Spleen (tissue), 11 donors: ENCODE measurements at regions not wholly inside any gene's neighbourhood (a gene's known extent, or its start where the extent isn't known, plus 50 kb on each side); places are given as distances from the start of the nearest gene placed in this dataset.

ENCODE experiments used
- DNase-seq: peaks from one replicate; pipeline ENCODE4 v3.0.0-alpha.2; 2020
- H3K27ac ChIP-seq, 8 donors: fragments of 200-600 bp; sonication (generic) in 7 of 8; 1 replicate in 4 of 8; 2 replicates in 4 of 8; pipeline versions ENCODE4 v1.5.0 to v1.8.0; 2016 to 2021; ENCODE audit warnings: inconsistent platforms in 4 of 8, mild to moderate bottlenecking in 4 of 8, moderate library complexity in 1 of 8
- H3K27me3 ChIP-seq, 7 donors: fragments of 200-600 bp; sonication (generic) in 6 of 7; replicated peaks in 1 of 7; 1 replicate in 4 of 7; 2 replicates in 3 of 7; pipeline versions ENCODE4 v1.5.0 to v1.8.0; 2016 to 2021; ENCODE audit warnings: inconsistent platforms in 3 of 7, mild to moderate bottlenecking in 1 of 7
- H3K36me3 ChIP-seq, 6 donors: fragments of 200-600 bp; sonication (generic) in 5 of 6; 1 replicate in 4 of 6; 2 replicates in 2 of 6; pipeline versions ENCODE4 v1.5.0 to v1.8.0; 2016 to 2021; ENCODE audit warnings: inconsistent platforms in 2 of 6
- H3K4me1 ChIP-seq, 6 donors: fragments of 200-600 bp; sonication (generic) in 5 of 6; 1 replicate in 3 of 6; 2 replicates in 3 of 6; pipeline versions ENCODE4 v1.5.0 to v1.8.0; 2016 to 2021; ENCODE audit warnings: inconsistent platforms in 3 of 6
- H3K4me3 ChIP-seq, 8 donors: fragments of 200-600 bp; sonication (generic) in 7 of 8; 1 replicate in 4 of 8; 2 replicates in 4 of 8; pipeline versions ENCODE4 v1.5.0 to v1.8.0; 2016 to 2021; ENCODE audit warnings: inconsistent platforms in 4 of 8, mild to moderate bottlenecking in 4 of 8, moderate library complexity in 2 of 8
- H3K9me3 ChIP-seq, 8 donors: fragments of 200-600 bp; sonication (generic) in 7 of 8; 1 replicate in 4 of 8; 2 replicates in 4 of 8; pipeline versions ENCODE4 v1.5.0 to v1.8.0; 2016 to 2021; ENCODE audit warnings: inconsistent platforms in 4 of 8
- CTCF ChIP-seq, 11 experiments: fragments of 200-600 bp in 7 of 11; fragments of 450-650 bp in 4 of 11; sonication (generic) in 4 of 11; IDR thresholded peaks in 8 of 11; conservative IDR thresholded peaks in 3 of 11; 1 replicate in 7 of 11; 2 replicates in 4 of 11; pipeline versions ENCODE4 v1.4.0 to v1.8.0; 2016 to 2021; ENCODE audit warnings: antibody characterized with exemption in 11 of 11, inconsistent platforms in 4 of 11, mild to moderate bottlenecking in 1 of 11
- POLR2A ChIP-seq, 3 donors: fragments of 450-650 bp; IDR thresholded peaks; one replicate each; pipeline ENCODE4 v1.5.1; 2017; ENCODE audit warnings: antibody characterized with exemption in 3 of 3, mild to moderate bottlenecking in 1 of 3
- POLR2AphosphoS5 ChIP-seq, 3 donors: sonication (generic); formaldehyde crosslinking; IDR thresholded peaks; one replicate each; pipeline ENCODE4 v1.5.1; 2017; ENCODE audit warnings: antibody characterized with exemption in 3 of 3
- WGBS, 5 donors: extraction: QIAGEN DNeasy Blood & Tissue Kit in 3 of 5; methylation state at CpG; one replicate each; pipeline versions ENCODE4 v1.1.5 to v1.1.7; 2013 to 2018; 5-methylcytosine and 5-hydroxymethylcytosine counted together
- intact Hi-C: fragments of 100-400 bp; cut with DNase I; formaldehyde crosslinking; loops from one replicate; pipeline ENCODE4 v1.15.0; 2023; ENCODE audit warnings: low total_unique reads
- donor health status: healthy with polysubstance abuse.
- donor health status: DM: no; HTN: no; CAD: no; lungs with moderate emphysema.
- donor health status: DM: no; HTN: no; CAD: no.
- donor health status: Bipolar disorder and iron deficiency.
- donor health status: healthy.
- donor health status: DM: no; HTN: no; CAD: no.
- donor health status: DM: yes; HTN: yes; CAD: no.

DNA sequence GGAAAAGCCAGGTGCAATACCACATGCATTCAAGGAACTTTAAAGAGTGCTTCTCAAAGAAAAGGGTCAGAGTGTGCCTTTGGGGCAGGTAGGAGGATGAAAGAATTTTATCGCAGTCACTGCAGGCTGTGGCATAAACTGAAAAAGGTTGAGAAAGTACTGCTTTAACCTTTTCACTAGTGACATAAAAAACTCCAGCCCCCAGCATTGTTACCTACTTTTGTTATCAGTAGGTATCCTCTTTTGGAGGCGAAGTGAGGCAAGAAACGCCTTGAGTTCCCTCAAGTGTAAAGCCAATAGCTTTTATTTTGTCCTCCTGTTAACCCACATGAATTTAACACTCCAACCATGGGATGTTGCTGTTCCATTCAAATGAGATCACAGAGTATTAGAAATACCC is 64.7 kb upstream of the CHD1 start:
- H3K27ac ChIP-seq: no peak overlapping the region
- no peak for DNase-seq
- 70 to 81% (median 77%) methylated on average over 3 of the region's 3 CpGs for WGBS, 5 donors
- no peaks in the 10 kb centered on the region for H3K27me3 ChIP-seq
- TF ChIP-seq POLR2A (IDR thresholded peaks at IDR 0.05): no peak
- no peak for TF ChIP-seq POLR2AphosphoS5 (IDR thresholded peaks at IDR 0.05)
- TF ChIP-seq CTCF (IDR thresholded peaks at IDR 0.05 in 8 of 11, conservative IDR thresholded peaks at IDR 0.05 in 3 of 11): no peak
- H3K4me3 ChIP-seq: no peak overlapping the region
- H3K4me1 ChIP-seq: peaks cover 0 to 10% (median 0%) of the 10 kb centered on the region in 6 donors
- intact Hi-C loops: no loop called here
- no peaks in the 10 kb centered on the region for H3K36me3 ChIP-seq
- no peaks in the 10 kb centered on the region for H3K9me3 ChIP-seq

GRCh38 chr5:98992552-98992951 is 63.7 kb upstream of the CHD1 start:
- Histone ChIP-seq H3K36me3 (no peaks in the 10 kb centered on the region), H3K4me1 (peaks cover 0 to 10% (median 0%) of the 10 kb centered on the region in 6 donors), H3K9me3 (no peaks in the 10 kb centered on the region), H3K27me3 (no peaks in the 10 kb centered on the region), H3K4me3 (no peak overlapping the region), H3K27ac (no peak overlapping the region)
- no peak for DNase-seq
- TF ChIP-seq POLR2AphosphoS5 (IDR thresholded peaks at IDR 0.05) (no peak), CTCF (IDR thresholded peaks at IDR 0.05 in 8 of 11, conservative IDR thresholded peaks at IDR 0.05 in 3 of 11) (no peak), POLR2A (IDR thresholded peaks at IDR 0.05) (no peak)
- intact Hi-C loops: no loop called here

DNA sequence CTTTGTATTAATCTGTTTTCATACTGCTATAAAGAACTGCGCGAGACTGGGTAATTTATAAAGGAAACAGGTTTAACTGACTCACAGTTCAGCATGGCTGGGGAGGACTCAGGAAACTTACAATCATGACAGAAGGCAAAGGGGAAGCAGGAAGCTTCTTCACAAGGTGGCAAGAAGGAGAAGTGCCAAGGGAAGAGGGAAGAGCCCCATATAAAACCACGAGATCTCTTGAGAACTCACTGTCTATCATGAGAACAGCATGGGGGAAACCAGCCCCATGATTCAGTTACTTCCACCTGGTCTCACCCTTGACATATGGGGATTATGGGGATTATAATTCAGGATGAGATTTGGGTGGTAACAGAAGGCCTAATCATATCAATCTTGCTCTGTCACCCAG is 60.9 kb upstream of the CHD1 start:
- intact Hi-C loops: no loop called here
- Histone ChIP-seq H3K4me1 (peaks cover 0 to 10% (median 0%) of the 10 kb centered on the region in 6 donors), H3K27me3 (no peaks in the 10 kb centered on the region), H3K36me3 (no peaks in the 10 kb centered on the region), H3K9me3 (no peaks in the 10 kb centered on the region), H3K4me3 (no peak overlapping the region), H3K27ac (peak overlapping the region in 4 of 8 donors; percentile 24 to 60 (median 40))
- TF ChIP-seq POLR2A (IDR thresholded peaks at IDR 0.05) (no peak), POLR2AphosphoS5 (IDR thresholded peaks at IDR 0.05) (peak in 1 of 3 donors; percentile 25)
- no peak for DNase-seq
- 24 to 40% (median 29%) methylated on average over 3 of the region's 3 CpGs for WGBS, 5 donors

GRCh38 chr5:98986587-98986986 is 57.8 kb upstream of the CHD1 start:
- Histone ChIP-seq H3K9me3 (no peaks in the 10 kb centered on the region), H3K27me3 (no peaks in the 10 kb centered on the region), H3K27ac (no peak overlapping the region), H3K4me3 (no peak overlapping the region), H3K36me3 (no peaks in the 10 kb centered on the region), H3K4me1 (peaks cover 0 to 10% (median 0%) of the 10 kb centered on the region in 6 donors)
- intact Hi-C loops: no loop called here
- TF ChIP-seq POLR2AphosphoS5 (IDR thresholded peaks at IDR 0.05) (no peak), POLR2A (IDR thresholded peaks at IDR 0.05) (no peak), CTCF (IDR thresholded peaks at IDR 0.05 in 8 of 11, conservative IDR thresholded peaks at IDR 0.05 in 3 of 11) (no peak)
- 73 to 93% (median 82%) methylated on average over 3 of the region's 3 CpGs for WGBS, 5 donors
- no peak for DNase-seq

GRCh38 chr5:98982880-98983279 is 54.1 kb upstream of the CHD1 start:
- no peaks in the 10 kb centered on the region for H3K36me3 ChIP-seq
- no peak for DNase-seq
- no peak overlapping the region for H3K4me3 ChIP-seq
- no peaks in the 10 kb centered on the region for H3K27me3 ChIP-seq
- TF ChIP-seq POLR2A (IDR thresholded peaks at IDR 0.05) (no peak), POLR2AphosphoS5 (IDR thresholded peaks at IDR 0.05) (no peak), CTCF (IDR thresholded peaks at IDR 0.05 in 8 of 11, conservative IDR thresholded peaks at IDR 0.05 in 3 of 11) (no peak)
- no peak overlapping the region for H3K27ac ChIP-seq
- 91 to 96% (median 94%) methylated on average over 3 of the region's 3 CpGs for WGBS, 5 donors
- H3K4me1 ChIP-seq: no peaks in the 10 kb centered on the region
- intact Hi-C loops: no loop called here
- no peaks in the 10 kb centered on the region for H3K9me3 ChIP-seq
